Endothelial cell of umbilical vein (primary cell): ENCODE measurements at regions not wholly inside any gene's neighbourhood (a gene's known extent, or its start where the extent isn't known, plus 50 kb on each side); places are given as distances from the start of the nearest gene placed in this dataset.
"Not testable (repeated sequence)": the region's sequence is repeated elsewhere in the genome, so short reads cannot be mapped to it uniquely, and the experiment has no call there.

Experiments used
- BruUV-seq: library from RNA; stranded (reverse); fragments of 400-500 nt; replicated peaks from 2 replicates; lab custom pipeline; 2021; lab: Mats Ljungman, UMichigan
- CTCF ChIA-PET: fragments of 300-600, 350-600 bp; sonication (Branson Sonifier 250); formaldehyde crosslinking; loops from one replicate; lab custom pipeline; 2021; ENCODE audit warnings: antibody characterized with exemption, inconsistent platforms; lab: Charles Lee
- POLR2A ChIA-PET: fragments of 300-600, 350-600 bp; sonication (Branson Sonifier 250); formaldehyde crosslinking; loops from one replicate; lab custom pipeline; 2021; ENCODE audit warnings: antibody characterized with exemption, inconsistent platforms; lab: Charles Lee
- DNase-seq: peaks from one replicate; pipeline ENCODE4 v3.0.0-alpha.2; 2011; ENCODE audit warnings: low read depth, low spot score
- FAIRE-seq: peaks from 2 replicates; lab custom pipeline; 2011; peaks lifted over from hg19 to GRCh38; lab: Jason Lieb, UNC
- H2AFZ ChIP-seq: 2 replicates; pipeline ENCODE4 v1.6.0; 2012; ENCODE audit warnings: low read depth, low read length, control low read depth, inconsistent platforms
- H3K27ac ChIP-seq: 2 replicates; pipeline ENCODE4 v1.5.1; 2011; ENCODE audit warnings: low read depth, mild to moderate bottlenecking, control low read depth, low read length, moderate library complexity; ENCODE audit not compliant: insufficient read depth
- H3K27me3 ChIP-seq, 2 experiments: 2 replicates each; pipeline versions ENCODE4 v1.6.0 to v1.6.1; 2011; ENCODE audit warnings: low read length in 2 of 2, mixed read lengths in 1 of 2; ENCODE audit not compliant: control insufficient read depth in 2 of 2, insufficient read depth in 2 of 2
- H3K36me3 ChIP-seq, 2 experiments: 2 replicates in 1 of 2; 3 replicates in 1 of 2; pipeline ENCODE4 v1.5.1; 2011; ENCODE audit warnings: low read length in 2 of 2, mild to moderate bottlenecking in 1 of 2, moderate library complexity in 1 of 2; ENCODE audit not compliant: control insufficient read depth in 2 of 2, insufficient read depth in 2 of 2; ENCODE audit errors: extremely low read depth in 1 of 2
- H3K4me1 ChIP-seq: 3 replicates; pipeline ENCODE4 v1.5.1; 2011; ENCODE audit warnings: mild to moderate bottlenecking, low read length; ENCODE audit not compliant: control insufficient read depth, insufficient read depth; ENCODE audit errors: extremely low read depth
- H3K4me2 ChIP-seq: 2 replicates; pipeline ENCODE4 v1.6.1; 2011; ENCODE audit warnings: low read length, control low read depth, mixed read lengths; ENCODE audit not compliant: insufficient read depth
- H3K4me3 ChIP-seq, 3 experiments: fragments of 200-600 bp in 1 of 3; sonication (generic), shearing (Covaris generic) in 1 of 3; replicated peaks in 1 of 3; 2 replicates each; pipeline ENCODE4 v1.5.1; 2011 to 2016; ENCODE audit warnings: control low read depth in 3 of 3, low read length in 3 of 3, mild to moderate bottlenecking in 2 of 3, inconsistent platforms in 1 of 3, low read depth in 1 of 3, moderate library complexity in 1 of 3; ENCODE audit not compliant: insufficient read depth in 1 of 3
- H3K79me2 ChIP-seq: 2 replicates; pipeline ENCODE4 v1.6.0; 2012; ENCODE audit warnings: low read length, inconsistent platforms; ENCODE audit not compliant: control insufficient read depth, insufficient read depth
- H3K9ac ChIP-seq: replicated peaks from 2 replicates; pipeline ENCODE3; 2011; ENCODE audit warnings: low read length, control low read depth; ENCODE audit not compliant: insufficient read depth; ENCODE audit errors: extremely low read depth
- H3K9me1 ChIP-seq: replicated peaks from 3 replicates; pipeline ENCODE4 v1.6.0; 2011; ENCODE audit warnings: mild to moderate bottlenecking, low read length; ENCODE audit not compliant: control insufficient read depth, insufficient read depth; ENCODE audit errors: extremely low read depth
- H3K9me3 ChIP-seq: replicated peaks from 2 replicates; pipeline ENCODE4 v1.5.1; 2012; ENCODE audit warnings: low read length, inconsistent platforms; ENCODE audit not compliant: control insufficient read depth, insufficient read depth
- H4K20me1 ChIP-seq: replicated peaks from 2 replicates; pipeline ENCODE3; 2011; ENCODE audit warnings: mild to moderate bottlenecking, low read length; ENCODE audit not compliant: control insufficient read depth, insufficient read depth; ENCODE audit errors: extremely low read depth
- CTCF ChIP-seq, 2 donors: IDR thresholded peaks; 1 replicate in 1 of 2; 2 replicates in 1 of 2; pipeline ENCODE4 v1.5.1; 2011; ENCODE audit warnings: low read length in 2 of 2, mild to moderate bottlenecking in 2 of 2, moderate library complexity in 2 of 2, control low read depth in 1 of 2, inconsistent platforms in 1 of 2, low read depth in 1 of 2; ENCODE audit not compliant: insufficient read depth in 1 of 2; ENCODE audit errors: extremely low read depth in 1 of 2
- dilution Hi-C: fragments of 300-500 bp; cut with MboI; formaldehyde crosslinking; loops from one replicate; pipeline ENCODE4 v1.15.0; 2019; ENCODE audit warnings: low sequenced_read_pairs; ENCODE audit not compliant: extremely low pct_ligation_motif_present
- intact Hi-C: fragments of 100-400 bp; cut with micrococcal nuclease; formaldehyde crosslinking; loops from one replicate; pipeline ENCODE4 v1.10.0; 2022

GRCh38 chr15:30801140-30801895 is 102.4 kb upstream of the FAN1 start:
- H3K4me3 ChIP-seq, DNase-seq, H3K9me3 ChIP-seq, BruUV-seq, FAIRE-seq, H3K4me2 ChIP-seq, H3K9ac ChIP-seq, H3K4me1 ChIP-seq, H3K36me3 ChIP-seq, H3K79me2 ChIP-seq, H2AFZ ChIP-seq, H3K27ac ChIP-seq, H4K20me1 ChIP-seq, POLR2A ChIA-PET, dilution Hi-C loops, H3K27me3 ChIP-seq, H3K9me1 ChIP-seq: not testable (repeated sequence)
- CTCF ChIA-PET = interaction anchor here (1.0 to 1.6 kb wide), 2 partner anchors 327 to 328 kb away, joined by 6 to 8 read pairs; no protein-coding TSS in a partner anchor
- peak in 1 of 2 donors; percentile 31 for TF ChIP-seq CTCF (IDR thresholded peaks at IDR 0.05; ENCODE audit: extremely low read depth in 1 of 2, insufficient read depth in 1 of 2, low read depth in 1 of 2, low read length in 2 of 2)
- intact Hi-C loops = loop anchor here (5.0 kb wide), 1 partner anchor 326 kb away; no protein-coding TSS in a partner anchor

- dilution Hi-C loops, BruUV-seq, H3K36me3 ChIP-seq: not testable (repeated sequence)
Measured at GRCh38 chr15:30802001-30802400, 101.7 kb upstream of the FAN1 start.

GRCh38 chr15:30803703-30804102 is 100.0 kb upstream of the FAN1 start:
- H2AFZ ChIP-seq, H3K9me1 ChIP-seq, BruUV-seq, H3K4me3 ChIP-seq, DNase-seq, H3K4me2 ChIP-seq, H3K4me1 ChIP-seq, POLR2A ChIA-PET, H3K36me3 ChIP-seq, H3K27ac ChIP-seq, H3K79me2 ChIP-seq, H3K27me3 ChIP-seq, H3K9me3 ChIP-seq, H4K20me1 ChIP-seq, dilution Hi-C loops, FAIRE-seq, H3K9ac ChIP-seq, CTCF ChIA-PET: not testable (repeated sequence)
- intact Hi-C loops = loop anchor here (5.0 kb wide), 1 partner anchor 324 kb away; no protein-coding TSS in a partner anchor

More at GRCh38 chr15:30802001-30802400, 101.7 kb upstream of the FAN1 start:
- POLR2A ChIA-PET, H3K27ac ChIP-seq, H3K9me1 ChIP-seq, H3K4me3 ChIP-seq, H3K4me1 ChIP-seq, DNase-seq, H3K27me3 ChIP-seq, H4K20me1 ChIP-seq, H3K4me2 ChIP-seq, H3K9me3 ChIP-seq, H2AFZ ChIP-seq, H3K79me2 ChIP-seq, H3K9ac ChIP-seq: not testable (repeated sequence)
- intact Hi-C loops = loop anchor here (5.0 kb wide), 1 partner anchor 325 kb away; no protein-coding TSS in a partner anchor
- peak; percentile 28 for FAIRE-seq
- CTCF ChIA-PET = interaction anchor here (1.6 kb wide), 1 partner anchor 327 kb away, joined by 8 read pairs; no protein-coding TSS in a partner anchor
